ENCODE measurements at regions not wholly inside any gene's neighbourhood (a gene's known extent, or its start where the extent isn't known, plus 50 kb on each side); places are given as distances from the start of the nearest gene placed in this dataset.

DNA sequence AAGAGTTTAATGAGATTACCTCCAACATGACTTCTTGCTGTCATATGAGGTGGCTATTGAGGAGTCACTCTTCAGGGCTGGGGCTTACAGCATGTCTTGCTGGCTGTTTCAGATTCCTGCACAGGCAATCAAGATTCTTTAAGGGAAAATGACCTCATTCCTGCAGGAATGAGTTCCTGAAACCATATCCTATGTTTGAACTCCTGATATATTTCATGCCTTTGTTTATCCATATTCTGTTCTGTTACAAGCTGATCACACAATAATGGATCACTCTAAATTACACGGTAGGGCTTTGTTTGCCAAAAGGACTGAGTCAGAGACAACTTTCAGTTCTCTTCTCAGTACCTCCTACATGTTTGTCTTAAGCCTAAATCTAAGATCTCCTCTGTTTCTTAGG lies 879.8 kb upstream of the PIK3C3 start:
- TF ChIP-seq, protein P1, sequence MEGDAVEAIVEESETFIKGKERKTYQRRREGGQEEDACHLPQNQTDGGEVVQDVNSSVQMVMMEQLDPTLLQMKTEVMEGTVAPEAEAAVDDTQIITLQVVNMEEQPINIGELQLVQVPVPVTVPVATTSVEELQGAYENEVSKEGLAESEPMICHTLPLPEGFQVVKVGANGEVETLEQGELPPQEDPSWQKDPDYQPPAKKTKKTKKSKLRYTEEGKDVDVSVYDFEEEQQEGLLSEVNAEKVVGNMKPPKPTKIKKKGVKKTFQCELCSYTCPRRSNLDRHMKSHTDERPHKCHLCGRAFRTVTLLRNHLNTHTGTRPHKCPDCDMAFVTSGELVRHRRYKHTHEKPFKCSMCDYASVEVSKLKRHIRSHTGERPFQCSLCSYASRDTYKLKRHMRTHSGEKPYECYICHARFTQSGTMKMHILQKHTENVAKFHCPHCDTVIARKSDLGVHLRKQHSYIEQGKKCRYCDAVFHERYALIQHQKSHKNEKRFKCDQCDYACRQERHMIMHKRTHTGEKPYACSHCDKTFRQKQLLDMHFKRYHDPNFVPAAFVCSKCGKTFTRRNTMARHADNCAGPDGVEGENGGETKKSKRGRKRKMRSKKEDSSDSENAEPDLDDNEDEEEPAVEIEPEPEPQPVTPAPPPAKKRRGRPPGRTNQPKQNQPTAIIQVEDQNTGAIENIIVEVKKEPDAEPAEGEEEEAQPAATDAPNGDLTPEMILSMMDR (IDR thresholded peaks at IDR 0.05; ENCODE audit: insufficient read depth, low read depth, low read length), result no peak
- TF ChIP-seq EZH2 (IDR thresholded peaks at IDR 0.05; ENCODE audit: insufficient read depth, low read length), result no peak
